H9 (cell line): ENCODE measurements at regions not wholly inside any gene's neighbourhood (a gene's known extent, or its start where the extent isn't known, plus 50 kb on each side); places are given as distances from the start of the nearest gene placed in this dataset.

Experiments
- DNase-seq: peaks from one replicate; pipeline ENCODE4 v3.0.0-alpha.2; 2017
- H2AFZ ChIP-seq: one replicate; pipeline ENCODE4 v1.6.1; 2013; ENCODE audit warnings: mild to moderate bottlenecking, low read length, control low read depth, moderate library complexity
- H2AK5ac ChIP-seq: 2 replicates; pipeline ENCODE4 v1.6.1; 2013; ENCODE audit warnings: low read length, control low read depth, mixed read lengths; ENCODE audit not compliant: insufficient read length
- H2BK120ac ChIP-seq: one replicate; pipeline ENCODE4 v1.6.1; 2013; ENCODE audit warnings: low read depth, mild to moderate bottlenecking, low read length, control low read depth, inconsistent platforms; ENCODE audit not compliant: poor library complexity, severe bottlenecking
- H2BK12ac ChIP-seq: 2 replicates; pipeline ENCODE4 v1.6.1; 2013; ENCODE audit warnings: low read length, control low read depth, mixed read lengths, low read depth; ENCODE audit not compliant: insufficient read length
- H2BK15ac ChIP-seq: 2 replicates; pipeline ENCODE4 v1.6.1; 2013; ENCODE audit warnings: low read depth, low read length, control low read depth
- H2BK20ac ChIP-seq: one replicate; pipeline ENCODE4 v1.6.1; 2013; ENCODE audit warnings: low read depth, mild to moderate bottlenecking, low read length, control low read depth, inconsistent platforms; ENCODE audit not compliant: poor library complexity, severe bottlenecking
- H2BK5ac ChIP-seq: 2 replicates; pipeline ENCODE4 v1.6.1; 2013; ENCODE audit warnings: low read length, control low read depth, mixed read lengths; ENCODE audit not compliant: insufficient read length
- H3K14ac ChIP-seq: 2 replicates; pipeline ENCODE4 v1.6.1; 2013; ENCODE audit warnings: low read length, control low read depth; ENCODE audit not compliant: insufficient read depth
- H3K18ac ChIP-seq: 2 replicates; pipeline ENCODE4 v1.6.1; 2013; ENCODE audit warnings: low read depth, mild to moderate bottlenecking, mixed read lengths, low read length, control low read depth; ENCODE audit not compliant: insufficient read length
- H3K23ac ChIP-seq: 2 replicates; pipeline ENCODE4 v1.6.1; 2013; ENCODE audit warnings: low read length, control low read depth, mixed read lengths, low read depth; ENCODE audit not compliant: insufficient read length
- H3K23me2 ChIP-seq: 2 replicates; pipeline ENCODE4 v1.6.1; 2013; ENCODE audit warnings: low read depth, mild to moderate bottlenecking, mixed read lengths, low read length, control low read depth; ENCODE audit not compliant: insufficient read length, poor library complexity, severe bottlenecking
- H3K27ac ChIP-seq: 2 replicates; pipeline ENCODE4 v1.5.1; 2013; ENCODE audit warnings: low read length, control low read depth, mixed read lengths, low read depth; ENCODE audit not compliant: insufficient read length
- H3K27me3 ChIP-seq: 2 replicates; pipeline ENCODE4 v1.6.1; 2013; ENCODE audit warnings: low read length, control low read depth, inconsistent platforms; ENCODE audit not compliant: insufficient read depth
- H3K4ac ChIP-seq: 2 replicates; pipeline ENCODE4 v1.6.1; 2013; ENCODE audit warnings: low read depth, mild to moderate bottlenecking, control low read depth, inconsistent platforms, low read length, moderate library complexity
- H3K4me1 ChIP-seq: 2 replicates; pipeline ENCODE4 v1.6.1; 2013; ENCODE audit warnings: low read length, control low read depth, inconsistent platforms; ENCODE audit not compliant: insufficient read depth
- H3K4me2 ChIP-seq: 2 replicates; pipeline ENCODE4 v1.6.1; 2013; ENCODE audit warnings: low read length, control low read depth, mixed read lengths; ENCODE audit not compliant: insufficient read length, insufficient read depth
- H3K56ac ChIP-seq: 2 replicates; pipeline ENCODE4 v1.6.1; 2013; ENCODE audit warnings: low read depth, mild to moderate bottlenecking, mixed read lengths, low read length, control low read depth; ENCODE audit not compliant: insufficient read length
- H3K79me1 ChIP-seq: 2 replicates; pipeline ENCODE4 v1.6.1; 2013; ENCODE audit warnings: low read depth, mild to moderate bottlenecking, moderate library complexity, low read length, control low read depth, inconsistent platforms; ENCODE audit not compliant: insufficient read depth, poor library complexity, severe bottlenecking
- H3K79me2 ChIP-seq: 2 replicates; pipeline ENCODE4 v1.6.1; 2013; ENCODE audit warnings: low read length, control low read depth, inconsistent platforms; ENCODE audit not compliant: insufficient read depth
- H3K9ac ChIP-seq: 2 replicates; pipeline ENCODE4 v1.6.1; 2013; ENCODE audit warnings: low read length, control low read depth, mixed read lengths; ENCODE audit not compliant: insufficient read length; ENCODE audit errors: extremely low read depth
- H3K9me3 ChIP-seq: one replicate; pipeline ENCODE4 v1.6.1; 2013; ENCODE audit warnings: low read depth, low read length, inconsistent platforms; ENCODE audit not compliant: control insufficient read depth
- H3T11ph ChIP-seq: one replicate; pipeline ENCODE4 v1.6.1; 2013; ENCODE audit warnings: mild to moderate bottlenecking, low read length, control low read depth, inconsistent platforms
- H4K20me1 ChIP-seq: one replicate; pipeline ENCODE4 v1.6.1; 2013; ENCODE audit not compliant: control insufficient read depth, insufficient read length, insufficient read depth
- H4K5ac ChIP-seq: 2 replicates; pipeline ENCODE4 v1.6.1; 2013; ENCODE audit warnings: low read depth, mild to moderate bottlenecking, mixed read lengths, low read length, control low read depth; ENCODE audit not compliant: insufficient read length
- H4K8ac ChIP-seq: replicated peaks from 2 replicates; pipeline ENCODE4 v1.6.1; 2013; ENCODE audit warnings: low read length, control low read depth, mixed read lengths, low read depth; ENCODE audit not compliant: insufficient read length
- H4K91ac ChIP-seq: 2 replicates; pipeline ENCODE4 v1.6.1; 2013; ENCODE audit warnings: low read depth, mild to moderate bottlenecking, moderate library complexity, mixed read lengths, low read length, control low read depth; ENCODE audit not compliant: insufficient read length
- H3K27ac Mint-ChIP-seq, 3 experiments: 2 replicates in 2 of 3; 3 replicates in 1 of 3; pipeline ENCODE4 v1.8.0; 2020 to 2021; ENCODE audit warnings: mixed read lengths in 3 of 3, mild to moderate bottlenecking in 1 of 3, moderate library complexity in 1 of 3
- H3K27me3 Mint-ChIP-seq: 2 replicates; pipeline ENCODE4 v1.8.0; 2021; ENCODE audit warnings: low read depth, mild to moderate bottlenecking, moderate library complexity, mixed read lengths
- H3K36me3 Mint-ChIP-seq, 3 experiments: 2 replicates in 2 of 3; 3 replicates in 1 of 3; pipeline ENCODE4 v1.8.0; 2020 to 2021; ENCODE audit warnings: low read depth in 3 of 3, mixed read lengths in 3 of 3; ENCODE audit not compliant: insufficient read depth in 1 of 3
- H3K4me1 Mint-ChIP-seq, 2 experiments: 2 replicates each; pipeline ENCODE4 v1.8.0; 2020; ENCODE audit warnings: mixed read lengths in 2 of 2
- H3K4me3 Mint-ChIP-seq, 2 experiments: 2 replicates in 1 of 2; 3 replicates in 1 of 2; pipeline ENCODE4 v1.8.0; 2020 to 2021; ENCODE audit warnings: mild to moderate bottlenecking in 2 of 2, mixed read lengths in 2 of 2, moderate library complexity in 1 of 2
- H3K9me3 Mint-ChIP-seq, 2 experiments: 2 replicates in 1 of 2; 3 replicates in 1 of 2; pipeline ENCODE4 v1.8.0; 2020; ENCODE audit warnings: mild to moderate bottlenecking in 2 of 2, mixed read lengths in 2 of 2, moderate library complexity in 1 of 2
- TF ChIP-seq, protein P1 (sequence below): fragments of 200-600 bp; sonication (generic); conservative IDR thresholded peaks from 3 replicates; pipeline ENCODE4 v1.8.0; 2021; ENCODE audit warnings: antibody characterized with exemption, mild to moderate bottlenecking

DNA sequence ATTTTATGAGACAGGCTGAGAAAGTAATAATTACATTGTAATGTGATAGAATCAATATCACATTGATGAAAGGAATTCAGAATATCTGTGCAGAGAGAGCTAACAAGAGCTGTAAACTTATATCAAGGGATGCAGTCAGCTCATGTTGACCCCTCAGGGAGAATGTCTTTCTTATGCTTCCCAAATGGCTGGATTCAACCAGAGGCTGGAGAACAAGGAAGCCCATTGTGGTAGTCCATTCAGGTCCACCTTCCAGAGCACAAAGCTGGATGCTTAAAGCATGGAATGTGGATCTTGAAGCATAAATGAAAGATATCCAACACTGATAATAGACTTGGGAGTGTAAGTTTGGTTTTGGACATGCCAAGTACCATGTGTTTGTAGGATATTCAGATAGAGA is 220.0 kb downstream of the FIGN start:
- no peak for DNase-seq
- no peaks in the 10 kb centered on the region for H3K9me3 Mint-ChIP-seq

More for the DNA sequence above, 220.0 kb downstream of the FIGN start:
- no peaks in the 10 kb centered on the region for H3K36me3 Mint-ChIP-seq
- TF ChIP-seq, protein P1, sequence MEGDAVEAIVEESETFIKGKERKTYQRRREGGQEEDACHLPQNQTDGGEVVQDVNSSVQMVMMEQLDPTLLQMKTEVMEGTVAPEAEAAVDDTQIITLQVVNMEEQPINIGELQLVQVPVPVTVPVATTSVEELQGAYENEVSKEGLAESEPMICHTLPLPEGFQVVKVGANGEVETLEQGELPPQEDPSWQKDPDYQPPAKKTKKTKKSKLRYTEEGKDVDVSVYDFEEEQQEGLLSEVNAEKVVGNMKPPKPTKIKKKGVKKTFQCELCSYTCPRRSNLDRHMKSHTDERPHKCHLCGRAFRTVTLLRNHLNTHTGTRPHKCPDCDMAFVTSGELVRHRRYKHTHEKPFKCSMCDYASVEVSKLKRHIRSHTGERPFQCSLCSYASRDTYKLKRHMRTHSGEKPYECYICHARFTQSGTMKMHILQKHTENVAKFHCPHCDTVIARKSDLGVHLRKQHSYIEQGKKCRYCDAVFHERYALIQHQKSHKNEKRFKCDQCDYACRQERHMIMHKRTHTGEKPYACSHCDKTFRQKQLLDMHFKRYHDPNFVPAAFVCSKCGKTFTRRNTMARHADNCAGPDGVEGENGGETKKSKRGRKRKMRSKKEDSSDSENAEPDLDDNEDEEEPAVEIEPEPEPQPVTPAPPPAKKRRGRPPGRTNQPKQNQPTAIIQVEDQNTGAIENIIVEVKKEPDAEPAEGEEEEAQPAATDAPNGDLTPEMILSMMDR, result no peak
- H3K79me2 ChIP-seq, result no peaks in the 10 kb centered on the region
- H3K27me3 ChIP-seq, result no peaks in the 10 kb centered on the region
- H2BK12ac ChIP-seq, result no peak overlapping the region
- no peak overlapping the region for H2BK120ac ChIP-seq
- H3K23ac ChIP-seq, result no peak overlapping the region
- no peak overlapping the region for H3K9ac ChIP-seq
- no peak overlapping the region for H3K18ac ChIP-seq
- no peak overlapping the region for H3K4me2 ChIP-seq
- no peak overlapping the region for H2AK5ac ChIP-seq
- H3K23me2 ChIP-seq, result no peaks in the 10 kb centered on the region
- H2AFZ ChIP-seq, result no peak overlapping the region
- H3K56ac ChIP-seq, result no peak overlapping the region
- no peaks in the 10 kb centered on the region for H3K4me1 ChIP-seq
- no peak overlapping the region for H3T11ph ChIP-seq
- H2BK20ac ChIP-seq, result no peak overlapping the region
- no peaks in the 10 kb centered on the region for H4K20me1 ChIP-seq
- H4K8ac ChIP-seq, result no peak overlapping the region
- no peak overlapping the region for H2BK15ac ChIP-seq
- H3K4ac ChIP-seq, result no peak overlapping the region
- H3K4me3 Mint-ChIP-seq, result no peak overlapping the region
- no peaks in the 10 kb centered on the region for H3K79me1 ChIP-seq
- no peak overlapping the region for H3K27ac ChIP-seq
- no peak overlapping the region for H3K14ac ChIP-seq
- no peaks in the 10 kb centered on the region for H3K27me3 Mint-ChIP-seq
- H3K9me3 ChIP-seq, result no peaks in the 10 kb centered on the region
- no peak overlapping the region for H4K5ac ChIP-seq
- no peak overlapping the region; a peak in 1 of 7 replicates for H3K27ac Mint-ChIP-seq
- H4K91ac ChIP-seq, result no peak overlapping the region
- H2BK5ac ChIP-seq, result no peak overlapping the region
- no peaks in the 10 kb centered on the region for H3K4me1 Mint-ChIP-seq
